ENCODE measurements at regions not wholly inside any gene's neighbourhood (a gene's known extent, or its start where the extent isn't known, plus 50 kb on each side); places are given as distances from the start of the nearest gene placed in this dataset.
"Not testable (repeated sequence)": the region's sequence is repeated elsewhere in the genome, so short reads cannot be mapped to it uniquely, and the experiment has no call there.

- no peak for DNase-seq
Observed at GRCh38 chr9:34907044-34907443, 51.0 kb upstream of the PHF24 start.

- peak; percentile 83 for DNase-seq
Observed at GRCh38 chr9:34899535-34900158, 58.4 kb upstream of the PHF24 start.

- no peak for DNase-seq
Observed at GRCh38 chr9:34898846-34899245, 59.2 kb upstream of the PHF24 start.

- DNase-seq = no peak
Observed at GRCh38 chr9:34896112-34896511, 62.0 kb upstream of the PHF24 start.

GRCh38 chr9:34892886-34893285 lies 65.2 kb upstream of the PHF24 start:
- no peak for DNase-seq

- no peak for DNase-seq
Observed at GRCh38 chr9:34891386-34891785, 66.7 kb upstream of the PHF24 start.

GRCh38 chr9:34887841-34888240 lies 70.2 kb upstream of the PHF24 start:
- DNase-seq = no peak

- no peak for DNase-seq
Observed at GRCh38 chr9:34884747-34885189, 73.3 kb upstream of the PHF24 start.

- DNase-seq = no peak
Observed at GRCh38 chr9:34876096-34876495, 82.0 kb upstream of the PHF24 start.

- DNase-seq = peak; percentile 10 to 24
Observed at GRCh38 chr9:34869390-34869789, 88.7 kb upstream of the PHF24 start.

- DNase-seq = no peak
Observed at GRCh38 chr9:34866614-34867013, 91.5 kb upstream of the PHF24 start.

GRCh38 chr9:34863426-34863825 lies 94.7 kb upstream of the PHF24 start:
- no peak for DNase-seq

- peak; percentile 36 to 49 for DNase-seq
Observed at GRCh38 chr9:34862836-34863235, 95.2 kb upstream of the PHF24 start.

GRCh38 chr9:34862043-34862442 lies 96.0 kb upstream of the PHF24 start:
- DNase-seq = peak; percentile 1 to 31

- DNase-seq = not testable (repeated sequence)
Observed at GRCh38 chr9:34855016-34855415, 103.1 kb upstream of the PHF24 start.

- no peak for DNase-seq
Observed at GRCh38 chr9:34830068-34830467, 120.1 kb upstream of the CCL21 start.

- no peak for DNase-seq
Observed at GRCh38 chr9:34826999-34827538, 117.1 kb upstream of the CCL21 start.

- no peak for DNase-seq
Observed at GRCh38 chr9:34825775-34826174, 115.8 kb upstream of the CCL21 start.

GRCh38 chr9:34823778-34824177 lies 113.8 kb upstream of the CCL21 start:
- DNase-seq = no peak

- DNase-seq = no peak
Observed at GRCh38 chr9:34810187-34810524, 100.2 kb upstream of the CCL21 start.

GRCh38 chr9:34809504-34810186 lies 99.7 kb upstream of the CCL21 start:
- peak; percentile 8 to 39 for DNase-seq

- no peak for DNase-seq
Observed at GRCh38 chr9:34802916-34803315, 93.0 kb upstream of the CCL21 start.

GRCh38 chr9:34797367-34797766 lies 87.4 kb upstream of the CCL21 start:
- DNase-seq = no peak

GRCh38 chr9:34796924-34797323 lies 87.0 kb upstream of the CCL21 start:
- peak; percentile 25 to 43 for DNase-seq
